Thyroid gland (tissue), 4 donors: ENCODE measurements at regions not wholly inside any gene's neighbourhood (a gene's known extent, or its start where the extent isn't known, plus 50 kb on each side); places are given as distances from the start of the nearest gene placed in this dataset.

Experiments
- DNase-seq, 2 donors: peaks; one replicate each; pipeline ENCODE4 v3.0.0-alpha.2; 2019
- H3K27ac ChIP-seq, 3 donors: fragments of 200-600 bp; sonication (generic); 1 replicate in 2 of 3; 2 replicates in 1 of 3; pipeline ENCODE4 v1.5.1; 2016 to 2019; ENCODE audit warnings: mild to moderate bottlenecking in 1 of 3, moderate library complexity in 1 of 3
- H3K27me3 ChIP-seq: fragments of 200-600 bp; sonication (generic); one replicate; pipeline ENCODE4 v1.5.1; 2019
- H3K36me3 ChIP-seq, 2 donors: fragments of 200-600 bp; sonication (generic); one replicate each; pipeline ENCODE4 v1.5.1; 2016 to 2019
- H3K4me1 ChIP-seq, 2 donors: fragments of 200-600 bp; sonication (generic); one replicate each; pipeline ENCODE4 v1.5.1; 2017 to 2019
- H3K4me3 ChIP-seq, 3 donors: fragments of 200-600 bp; sonication (generic); replicated peaks in 1 of 3; 1 replicate in 2 of 3; 2 replicates in 1 of 3; pipeline ENCODE4 v1.5.1; 2016; ENCODE audit warnings: mild to moderate bottlenecking in 1 of 3
- H3K9me3 ChIP-seq: fragments of 200-600 bp; sonication (generic); one replicate; pipeline ENCODE4 v1.5.1; 2017
- POLR2A ChIP-seq, 2 donors: fragments of 450-650 bp; IDR thresholded peaks; one replicate each; pipeline ENCODE4 v1.6.1; 2017; ENCODE audit warnings: antibody characterized with exemption in 2 of 2, mild to moderate bottlenecking in 2 of 2, moderate library complexity in 1 of 2
- WGBS, 2 donors: methylation state at CpG; one replicate each; pipeline ENCODE4 v1.1.5; 2017; 5-methylcytosine and 5-hydroxymethylcytosine counted together
- intact Hi-C: fragments of 100-400 bp; cut with DNase I; formaldehyde crosslinking; loops from one replicate; pipeline ENCODE4 v1.15.1; 2023
- TF ChIP-seq, protein P1 (sequence below), 6 experiments: fragments of 200-600 bp in 3 of 6; fragments of 450-650 bp in 3 of 6; sonication (generic) in 3 of 6; IDR thresholded peaks; one replicate each; pipeline ENCODE4 v1.5.1; 2016 to 2019; ENCODE audit warnings: antibody characterized with exemption in 6 of 6, mild to moderate bottlenecking in 2 of 6, inconsistent platforms in 1 of 6, moderate library complexity in 1 of 6

- Histone ChIP-seq H3K27me3 (no peaks in the 10 kb centered on the region), H3K36me3 (no peaks in the 10 kb centered on the region), H3K9me3 (no peaks in the 10 kb centered on the region), H3K4me1 (no peaks in the 10 kb centered on the region), H3K27ac (no peak overlapping the region), H3K4me3 (no peak overlapping the region)
- intact Hi-C loops = no loop called here
- no peak for DNase-seq
- 72 to 73% methylated on average over 7 of the region's 7 CpGs for WGBS, 2 donors
- no peak for TF ChIP-seq POLR2A (IDR thresholded peaks at IDR 0.05)
Measured at GRCh38 chr10:1858547-1858946, 121.2 kb upstream of the ADARB2 start.

DNA sequence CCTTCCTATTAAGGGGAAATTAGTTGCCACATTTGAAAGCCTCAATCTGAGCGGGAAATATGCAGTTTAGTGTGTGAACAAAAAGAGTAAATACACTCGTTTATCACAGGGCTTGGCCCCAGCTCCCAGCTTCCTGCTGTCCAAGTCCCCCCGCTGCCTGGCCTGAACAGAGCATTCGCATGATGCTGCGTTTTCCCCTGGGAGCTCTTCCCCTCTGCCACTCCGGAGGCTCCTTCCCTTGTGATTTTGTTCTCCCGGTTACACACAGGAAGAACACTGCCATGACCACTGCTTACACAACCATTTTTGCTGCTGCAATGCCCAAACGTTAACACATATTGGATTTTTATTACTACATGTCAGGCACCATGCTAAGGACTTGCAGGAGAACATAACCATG is 120.7 kb upstream of the ADARB2 start:
- Histone ChIP-seq H3K9me3 (no peaks in the 10 kb centered on the region), H3K4me3 (no peak overlapping the region), H3K27me3 (no peaks in the 10 kb centered on the region), H3K36me3 (no peaks in the 10 kb centered on the region), H3K4me1 (no peaks in the 10 kb centered on the region), H3K27ac (no peak overlapping the region)
- intact Hi-C loops = no loop called here
- DNase-seq = no peak
- 64 to 70% methylated on average over 8 of the region's 8 CpGs for WGBS, 2 donors
- no peak for TF ChIP-seq POLR2A (IDR thresholded peaks at IDR 0.05)
- TF ChIP-seq, protein P1, sequence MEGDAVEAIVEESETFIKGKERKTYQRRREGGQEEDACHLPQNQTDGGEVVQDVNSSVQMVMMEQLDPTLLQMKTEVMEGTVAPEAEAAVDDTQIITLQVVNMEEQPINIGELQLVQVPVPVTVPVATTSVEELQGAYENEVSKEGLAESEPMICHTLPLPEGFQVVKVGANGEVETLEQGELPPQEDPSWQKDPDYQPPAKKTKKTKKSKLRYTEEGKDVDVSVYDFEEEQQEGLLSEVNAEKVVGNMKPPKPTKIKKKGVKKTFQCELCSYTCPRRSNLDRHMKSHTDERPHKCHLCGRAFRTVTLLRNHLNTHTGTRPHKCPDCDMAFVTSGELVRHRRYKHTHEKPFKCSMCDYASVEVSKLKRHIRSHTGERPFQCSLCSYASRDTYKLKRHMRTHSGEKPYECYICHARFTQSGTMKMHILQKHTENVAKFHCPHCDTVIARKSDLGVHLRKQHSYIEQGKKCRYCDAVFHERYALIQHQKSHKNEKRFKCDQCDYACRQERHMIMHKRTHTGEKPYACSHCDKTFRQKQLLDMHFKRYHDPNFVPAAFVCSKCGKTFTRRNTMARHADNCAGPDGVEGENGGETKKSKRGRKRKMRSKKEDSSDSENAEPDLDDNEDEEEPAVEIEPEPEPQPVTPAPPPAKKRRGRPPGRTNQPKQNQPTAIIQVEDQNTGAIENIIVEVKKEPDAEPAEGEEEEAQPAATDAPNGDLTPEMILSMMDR (IDR thresholded peaks at IDR 0.05) = no peak

- no peaks in the 10 kb centered on the region for H3K4me1 ChIP-seq
- intact Hi-C loops = no loop called here
- H3K27ac ChIP-seq = no peak overlapping the region
- H3K36me3 ChIP-seq = no peaks in the 10 kb centered on the region
- 46 to 49% methylated on average over 8 of the region's 8 CpGs for WGBS, 2 donors
- no peaks in the 10 kb centered on the region for H3K27me3 ChIP-seq
- DNase-seq = no peak
- no peaks in the 10 kb centered on the region for H3K9me3 ChIP-seq
- no peak overlapping the region for H3K4me3 ChIP-seq
- no peak for TF ChIP-seq POLR2A (IDR thresholded peaks at IDR 0.05)
- TF ChIP-seq, protein P1 (IDR thresholded peaks at IDR 0.05) = no peak
Measured at GRCh38 chr10:1855911-1856310, 118.6 kb upstream of the ADARB2 start.

- H3K4me3 ChIP-seq = no peak overlapping the region
- intact Hi-C loops = no loop called here
- no peak for TF ChIP-seq POLR2A (IDR thresholded peaks at IDR 0.05)
- TF ChIP-seq, protein P1 (IDR thresholded peaks at IDR 0.05) = no peak
- no peak overlapping the region for H3K27ac ChIP-seq
- H3K4me1 ChIP-seq = no peaks in the 10 kb centered on the region
- H3K36me3 ChIP-seq = no peaks in the 10 kb centered on the region
- 84 to 88% methylated on average over 7 of the region's 7 CpGs for WGBS, 2 donors
- DNase-seq = no peak
- H3K27me3 ChIP-seq = no peaks in the 10 kb centered on the region
- H3K9me3 ChIP-seq = no peaks in the 10 kb centered on the region
Measured at GRCh38 chr10:1854271-1854670, 116.9 kb upstream of the ADARB2 start.

GRCh38 chr10:1853801-1854200 is 116.5 kb upstream of the ADARB2 start:
- Histone ChIP-seq H3K36me3 (no peaks in the 10 kb centered on the region), H3K27me3 (no peaks in the 10 kb centered on the region), H3K27ac (no peak overlapping the region), H3K4me3 (no peak overlapping the region), H3K4me1 (no peaks in the 10 kb centered on the region), H3K9me3 (no peaks in the 10 kb centered on the region)
- WGBS, 2 donors = 92 to 94% methylated on average over 12 of the region's 12 CpGs
- DNase-seq = no peak
- TF ChIP-seq POLR2A (IDR thresholded peaks at IDR 0.05) = no peak
- TF ChIP-seq, protein P1 (IDR thresholded peaks at IDR 0.05) = no peak
- intact Hi-C loops = no loop called here

GRCh38 chr10:1852841-1853240 is 115.5 kb upstream of the ADARB2 start:
- no peak for TF ChIP-seq POLR2A (IDR thresholded peaks at IDR 0.05)
- TF ChIP-seq, protein P1 (IDR thresholded peaks at IDR 0.05) = no peak
- no peaks in the 10 kb centered on the region for H3K27me3 ChIP-seq
- WGBS, 2 donors = 90% methylated on average over 6 of the region's 6 CpGs
- H3K27ac ChIP-seq = no peak overlapping the region
- H3K9me3 ChIP-seq = no peaks in the 10 kb centered on the region
- DNase-seq = no peak
- no peaks in the 10 kb centered on the region for H3K4me1 ChIP-seq
- no peaks in the 10 kb centered on the region for H3K36me3 ChIP-seq
- intact Hi-C loops = no loop called here
- no peak overlapping the region for H3K4me3 ChIP-seq
